Fibroblast of lung (primary cell): ENCODE measurements at regions not wholly inside any gene's neighbourhood (a gene's known extent, or its start where the extent isn't known, plus 50 kb on each side); places are given as distances from the start of the nearest gene placed in this dataset.

Source experiments
- DNase-seq, 2 donors: peaks; one replicate each; pipeline versions ENCODE4 v3.0.0 to v3.0.0-alpha.2; 2010; ENCODE audit warnings: low read depth in 2 of 2
- H2AFZ ChIP-seq: 2 replicates; pipeline ENCODE4 v1.5.1; 2012; ENCODE audit warnings: low read length, control low read depth, inconsistent platforms
- H3K27ac ChIP-seq: 2 replicates; pipeline ENCODE4 v1.5.1; 2011; ENCODE audit warnings: low read length, control low read depth; ENCODE audit not compliant: insufficient read depth
- H3K27me3 ChIP-seq: 2 replicates; pipeline ENCODE4 v1.5.1; 2011; ENCODE audit warnings: mild to moderate bottlenecking, low read length; ENCODE audit not compliant: control insufficient read depth, insufficient read depth
- H3K36me3 ChIP-seq: 2 replicates; pipeline ENCODE4 v1.5.1; 2011; ENCODE audit warnings: low read length; ENCODE audit not compliant: control insufficient read depth, insufficient read depth
- H3K4me1 ChIP-seq: 2 replicates; pipeline ENCODE4 v1.5.1; 2011; ENCODE audit warnings: low read length; ENCODE audit not compliant: control insufficient read depth, insufficient read depth; ENCODE audit errors: extremely low read depth
- H3K4me2 ChIP-seq: 2 replicates; pipeline ENCODE4 v1.5.1; 2011; ENCODE audit warnings: low read length, control low read depth; ENCODE audit not compliant: insufficient read depth; ENCODE audit errors: extremely low read depth
- H3K4me3 ChIP-seq, 4 experiments: fragments of 200-600 bp in 1 of 4; sonication (generic) in 1 of 4; replicated peaks in 1 of 4; 2 replicates each; pipeline ENCODE4 v1.5.1; 2011 to 2016; ENCODE audit warnings: low read length in 4 of 4, low read depth in 3 of 4, mild to moderate bottlenecking in 3 of 4, control low read depth in 2 of 4, inconsistent platforms in 1 of 4, mixed read lengths in 1 of 4; ENCODE audit not compliant: insufficient read depth in 1 of 4; ENCODE audit errors: control extremely low read depth in 1 of 4
- H3K79me2 ChIP-seq: 2 replicates; pipeline ENCODE4 v1.5.1; 2012; ENCODE audit warnings: mild to moderate bottlenecking, low read length, inconsistent platforms; ENCODE audit not compliant: control insufficient read depth, insufficient read depth
- H3K9ac ChIP-seq: 2 replicates; pipeline ENCODE4 v1.5.1; 2011; ENCODE audit warnings: mild to moderate bottlenecking, low read length, control low read depth; ENCODE audit not compliant: insufficient read depth
- H3K9me3 ChIP-seq: 2 replicates; pipeline ENCODE4 v1.5.1; 2012; ENCODE audit warnings: low read depth, low read length; ENCODE audit not compliant: control insufficient read depth, insufficient read depth
- H4K20me1 ChIP-seq: 2 replicates; pipeline ENCODE4 v1.5.1; 2011; ENCODE audit warnings: low read length; ENCODE audit not compliant: control insufficient read depth, insufficient read depth; ENCODE audit errors: extremely low read depth
- EZH2 ChIP-seq: IDR thresholded peaks from 2 replicates; pipeline ENCODE4 v1.5.1; 2012; ENCODE audit warnings: low read length, control low read depth, mild to moderate bottlenecking; ENCODE audit errors: missing control alignments
- TF ChIP-seq, protein P1 (sequence below), 2 donors: IDR thresholded peaks in 1 of 2; conservative IDR thresholded peaks in 1 of 2; 1 replicate in 1 of 2; 2 replicates in 1 of 2; pipeline ENCODE4 v1.5.1; 2011 to 2012; ENCODE audit warnings: low read length in 2 of 2, control low read depth in 1 of 2, inconsistent platforms in 1 of 2, low read depth in 1 of 2, mild to moderate bottlenecking in 1 of 2

GRCh38 chr16:60200161-60200560 lies 1466.0 kb upstream of the GOT2 start:
- Histone ChIP-seq H3K4me1 (no peaks in the 10 kb centered on the region), H3K4me3 (no peak overlapping the region), H3K36me3 (no peaks in the 10 kb centered on the region), H3K79me2 (no peaks in the 10 kb centered on the region), H3K27me3 (no peaks in the 10 kb centered on the region), H3K9ac (no peak overlapping the region), H2AFZ (no peak overlapping the region), H3K9me3 (no peaks in the 10 kb centered on the region), H4K20me1 (no peaks in the 10 kb centered on the region), H3K4me2 (no peak overlapping the region), H3K27ac (no peak overlapping the region)
- TF ChIP-seq EZH2 = no peak
- TF ChIP-seq, protein P1, sequence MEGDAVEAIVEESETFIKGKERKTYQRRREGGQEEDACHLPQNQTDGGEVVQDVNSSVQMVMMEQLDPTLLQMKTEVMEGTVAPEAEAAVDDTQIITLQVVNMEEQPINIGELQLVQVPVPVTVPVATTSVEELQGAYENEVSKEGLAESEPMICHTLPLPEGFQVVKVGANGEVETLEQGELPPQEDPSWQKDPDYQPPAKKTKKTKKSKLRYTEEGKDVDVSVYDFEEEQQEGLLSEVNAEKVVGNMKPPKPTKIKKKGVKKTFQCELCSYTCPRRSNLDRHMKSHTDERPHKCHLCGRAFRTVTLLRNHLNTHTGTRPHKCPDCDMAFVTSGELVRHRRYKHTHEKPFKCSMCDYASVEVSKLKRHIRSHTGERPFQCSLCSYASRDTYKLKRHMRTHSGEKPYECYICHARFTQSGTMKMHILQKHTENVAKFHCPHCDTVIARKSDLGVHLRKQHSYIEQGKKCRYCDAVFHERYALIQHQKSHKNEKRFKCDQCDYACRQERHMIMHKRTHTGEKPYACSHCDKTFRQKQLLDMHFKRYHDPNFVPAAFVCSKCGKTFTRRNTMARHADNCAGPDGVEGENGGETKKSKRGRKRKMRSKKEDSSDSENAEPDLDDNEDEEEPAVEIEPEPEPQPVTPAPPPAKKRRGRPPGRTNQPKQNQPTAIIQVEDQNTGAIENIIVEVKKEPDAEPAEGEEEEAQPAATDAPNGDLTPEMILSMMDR (conservative IDR thresholded peaks at IDR 0.05 in 1 of 2, IDR thresholded peaks at IDR 0.05 in 1 of 2; ENCODE audit: low read depth in 1 of 2, low read length in 2 of 2) = no peak
- DNase-seq = no peak

DNA sequence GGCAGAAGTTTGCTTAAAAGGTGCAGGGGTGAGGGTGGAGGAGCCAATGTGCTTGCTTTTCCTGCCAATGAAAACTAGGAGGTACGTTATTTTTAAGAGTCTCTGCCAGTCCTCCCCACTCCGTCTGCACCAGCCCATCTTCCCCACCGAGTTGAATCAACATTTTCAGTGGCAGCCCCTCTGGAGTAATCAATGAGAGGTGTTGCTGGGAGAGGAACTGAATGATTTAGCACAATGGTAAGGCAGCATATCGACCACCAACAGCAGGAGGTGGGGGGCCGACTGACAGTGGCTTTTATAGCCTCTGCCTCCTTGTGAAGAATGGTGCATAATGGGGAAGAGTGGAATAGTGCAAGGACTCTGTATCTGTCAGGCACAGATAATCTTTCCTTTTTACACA lies 1465.0 kb upstream of the GOT2 start:
- Histone ChIP-seq H3K9me3 (no peaks in the 10 kb centered on the region), H3K9ac (no peak overlapping the region), H3K27ac (no peak overlapping the region), H3K36me3 (no peaks in the 10 kb centered on the region), H4K20me1 (no peaks in the 10 kb centered on the region), H3K4me3 (no peak overlapping the region), H3K27me3 (no peaks in the 10 kb centered on the region), H3K4me1 (no peaks in the 10 kb centered on the region), H3K79me2 (no peaks in the 10 kb centered on the region), H2AFZ (no peak overlapping the region), H3K4me2 (no peak overlapping the region)
- DNase-seq = no peak
- no peak for TF ChIP-seq EZH2
- TF ChIP-seq, protein P1 (conservative IDR thresholded peaks at IDR 0.05 in 1 of 2, IDR thresholded peaks at IDR 0.05 in 1 of 2; ENCODE audit: low read depth in 1 of 2, low read length in 2 of 2) = no peak

DNA sequence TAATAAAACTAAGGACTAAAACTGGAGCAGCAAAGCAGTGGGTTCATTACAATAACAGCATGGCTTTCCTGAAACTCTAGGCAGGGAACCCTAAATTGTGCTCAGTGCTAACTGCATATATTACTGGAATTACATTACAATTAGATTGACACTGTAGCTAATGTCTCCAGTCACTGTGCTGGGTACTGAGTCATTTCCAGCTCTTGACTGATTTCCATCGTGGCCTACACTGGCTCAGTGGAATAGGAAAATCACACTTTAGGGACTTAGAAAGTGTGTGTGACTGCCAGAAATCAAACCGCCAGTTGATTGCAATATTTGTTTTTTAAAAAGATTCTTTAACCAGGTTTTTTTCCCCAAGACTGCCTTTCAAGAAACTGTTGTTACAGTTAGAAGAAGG lies 1447.4 kb upstream of the GOT2 start:
- Histone ChIP-seq H3K9me3 (no peaks in the 10 kb centered on the region), H3K27ac (no peak overlapping the region)
- peak in 1 of 2 donors; percentile 15 for DNase-seq

More for the DNA sequence above, 1447.4 kb upstream of the GOT2 start:
- no peaks in the 10 kb centered on the region for H3K79me2 ChIP-seq
- TF ChIP-seq, protein P1 (conservative IDR thresholded peaks at IDR 0.05 in 1 of 2, IDR thresholded peaks at IDR 0.05 in 1 of 2; ENCODE audit: low read depth in 1 of 2, low read length in 2 of 2) = no peak
- no peak for TF ChIP-seq EZH2
- no peak overlapping the region for H3K4me2 ChIP-seq
- H4K20me1 ChIP-seq = no peaks in the 10 kb centered on the region
- H3K36me3 ChIP-seq = no peaks in the 10 kb centered on the region
- no peak overlapping the region for H3K4me3 ChIP-seq
- H3K27me3 ChIP-seq = no peaks in the 10 kb centered on the region
- no peak overlapping the region for H3K9ac ChIP-seq
- no peak overlapping the region for H2AFZ ChIP-seq
- H3K4me1 ChIP-seq = no peaks in the 10 kb centered on the region
